GM19372 (cell line): ENCODE measurements at regions not wholly inside any gene's neighbourhood (a gene's known extent, or its start where the extent isn't known, plus 50 kb on each side); places are given as distances from the start of the nearest gene placed in this dataset.

ENCODE experiments used
- ATAC-seq: cut with Tn5 transposase; IDR thresholded peaks from one replicate; pipeline ENCODE4 v1.9.1; 2021; ENCODE audit warnings: mild to moderate bottlenecking, low read depth, moderate library complexity; ENCODE audit not compliant: unreplicated experiment

GRCh38 chr3:43865351-43865750, 174.6 kb downstream of the ABHD5 start:
- no peak for ATAC-seq

GRCh38 chr3:43865887-43866528, 175.3 kb downstream of the ABHD5 start:
- ATAC-seq: no peak

DNA sequence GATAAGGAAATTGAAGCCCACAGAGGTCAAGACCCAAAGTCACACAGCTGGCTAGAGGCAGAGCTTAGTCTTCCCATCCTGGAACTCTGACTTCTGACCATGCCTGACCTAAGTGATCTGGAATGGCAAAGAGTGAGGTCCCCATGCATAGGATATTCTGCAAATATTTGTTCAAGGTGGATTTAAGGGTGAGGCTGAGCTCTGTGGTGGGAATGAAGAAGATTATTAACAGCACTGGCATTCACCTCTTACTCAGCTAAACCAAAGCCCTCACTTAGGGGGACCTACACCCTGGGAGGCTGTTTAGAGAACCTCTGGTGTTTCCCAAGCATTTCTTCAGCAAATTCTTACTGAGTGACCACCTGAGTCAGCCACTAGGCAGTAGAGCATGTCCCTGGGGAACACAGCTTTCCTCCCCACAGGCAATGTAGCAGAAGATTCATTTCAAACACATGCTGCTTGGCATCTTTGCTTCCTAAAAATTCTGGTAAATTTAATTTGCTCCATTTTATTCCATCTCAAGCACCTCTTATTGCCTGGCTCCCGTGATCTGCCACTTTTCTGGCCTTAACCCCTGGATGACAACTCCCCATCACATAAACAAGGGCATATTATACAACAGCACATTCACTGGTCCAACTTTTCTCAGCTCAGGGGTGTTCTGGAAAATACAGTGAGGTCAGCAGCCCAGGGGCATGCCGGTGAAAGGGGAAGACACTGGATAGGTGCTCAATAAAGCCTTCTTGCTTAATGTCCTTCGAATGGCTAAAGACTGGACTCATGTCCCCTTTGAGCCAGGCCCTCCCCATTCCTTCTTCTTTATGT, 176.0 kb downstream of the ABHD5 start:
- ATAC-seq: no peak

GRCh38 chr3:43867436-43868072, 176.8 kb downstream of the ABHD5 start:
- no peak for ATAC-seq

DNA sequence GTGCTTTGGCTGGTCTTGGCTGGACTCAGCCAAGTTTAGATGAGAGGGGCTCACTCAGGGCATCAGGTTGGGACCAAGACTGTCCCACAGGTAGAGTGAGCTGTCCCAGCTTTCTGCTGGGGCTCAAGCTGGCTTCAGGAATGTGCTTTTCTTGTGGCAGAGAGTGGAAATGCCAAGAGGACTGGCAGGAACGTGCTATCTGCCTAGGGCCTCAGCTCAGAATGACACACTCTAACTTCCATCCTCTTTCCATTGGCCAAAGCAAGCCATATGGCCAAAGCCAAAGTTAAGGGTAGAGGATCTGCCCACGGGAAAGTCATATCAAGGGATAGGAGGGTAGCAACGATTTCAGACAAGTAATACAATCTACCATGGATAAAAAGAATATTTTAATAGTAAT, 178.8 kb downstream of the ABHD5 start:
- ATAC-seq: no peak

GRCh38 chr3:43870120-43870519, 179.4 kb downstream of the ABHD5 start:
- ATAC-seq: no peak

- no peak for ATAC-seq
These were observed 180.3 kb downstream of the ABHD5 start for GRCh38 chr3:43870844-43871626.

DNA sequence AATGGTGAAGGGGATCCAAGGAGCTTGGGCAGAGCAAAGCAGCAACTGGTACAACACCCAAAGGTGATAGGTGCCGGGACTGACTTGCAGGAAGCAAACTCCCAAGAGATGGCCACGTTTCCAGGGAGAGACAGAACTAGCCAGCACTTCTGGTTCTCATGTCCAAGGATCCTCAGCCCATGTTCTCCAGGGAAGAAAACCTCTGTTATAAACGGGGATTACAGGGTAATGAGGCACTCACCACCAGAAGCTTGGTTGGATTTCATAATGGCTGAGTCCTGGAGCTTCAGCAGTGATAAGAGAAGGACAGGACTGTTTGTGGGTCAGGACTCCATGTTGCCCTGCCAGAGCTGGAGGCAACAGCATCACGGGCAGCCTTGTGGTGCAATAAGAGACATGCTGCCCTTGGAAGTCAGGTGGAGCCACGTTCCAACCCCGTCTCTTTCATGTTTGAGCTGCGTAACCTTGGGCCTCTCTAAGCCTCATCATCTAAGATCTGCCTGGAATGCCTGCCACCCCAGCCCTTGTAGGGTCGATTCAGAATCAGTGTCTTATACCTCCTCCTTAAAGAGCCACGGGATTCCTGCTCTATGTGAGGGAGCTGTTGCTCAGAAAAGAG, 181.0 kb downstream of the ABHD5 start:
- no peak for ATAC-seq

- ATAC-seq: no peak
These were observed 181.6 kb downstream of the ABHD5 start for GRCh38 chr3:43872301-43872700.

GRCh38 chr3:43872901-43873300, 182.2 kb downstream of the ABHD5 start:
- ATAC-seq: no peak

DNA sequence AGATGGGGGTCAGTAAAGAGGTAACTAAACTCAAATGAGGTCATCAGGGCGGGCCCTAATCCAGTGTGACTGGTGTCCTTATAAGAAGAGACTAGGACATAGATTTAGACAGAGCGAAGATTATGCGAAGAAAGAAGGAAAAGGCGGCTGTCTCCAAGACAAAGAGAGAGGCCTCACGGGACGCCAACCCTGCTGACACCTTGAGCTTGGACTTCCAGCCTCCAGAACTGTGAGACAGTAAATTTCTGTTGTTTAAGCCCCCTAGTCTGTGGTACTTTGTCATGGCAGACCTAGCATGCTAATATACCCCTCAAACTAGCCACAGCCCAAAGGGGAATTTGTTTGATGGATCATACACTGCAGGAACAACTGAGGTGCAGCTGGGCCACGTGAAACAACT, 183.0 kb downstream of the ABHD5 start:
- no peak for ATAC-seq

GRCh38 chr3:43874290-43874689, 183.6 kb downstream of the ABHD5 start:
- no peak for ATAC-seq

- ATAC-seq: no peak
These were observed 184.0 kb downstream of the ABHD5 start for GRCh38 chr3:43874731-43875130.

DNA sequence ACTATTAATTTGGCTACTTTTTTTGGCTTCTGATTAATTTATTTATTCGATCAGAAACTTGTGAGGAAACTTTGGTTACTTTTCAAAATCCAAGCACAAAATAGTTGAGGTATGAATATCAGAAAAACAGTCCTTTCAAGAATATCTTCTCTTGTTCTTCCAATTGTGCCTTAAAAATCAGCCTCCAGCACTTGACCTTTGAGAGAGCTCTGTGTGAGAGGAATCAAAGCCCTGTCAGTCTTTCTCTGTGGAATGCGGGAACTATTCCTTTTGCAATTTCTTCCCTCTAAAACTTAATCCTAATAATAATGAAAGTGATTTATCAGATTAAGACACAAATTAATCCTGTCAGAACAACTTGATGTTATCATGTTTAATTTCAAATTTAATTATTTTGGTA, 185.9 kb downstream of the ABHD5 start:
- ATAC-seq: no peak

- ATAC-seq: no peak
These were observed 188.4 kb downstream of the ABHD5 start for GRCh38 chr3:43879166-43879565.

GRCh38 chr3:43882976-43883680, 192.4 kb downstream of the ABHD5 start:
- no peak for ATAC-seq

DNA sequence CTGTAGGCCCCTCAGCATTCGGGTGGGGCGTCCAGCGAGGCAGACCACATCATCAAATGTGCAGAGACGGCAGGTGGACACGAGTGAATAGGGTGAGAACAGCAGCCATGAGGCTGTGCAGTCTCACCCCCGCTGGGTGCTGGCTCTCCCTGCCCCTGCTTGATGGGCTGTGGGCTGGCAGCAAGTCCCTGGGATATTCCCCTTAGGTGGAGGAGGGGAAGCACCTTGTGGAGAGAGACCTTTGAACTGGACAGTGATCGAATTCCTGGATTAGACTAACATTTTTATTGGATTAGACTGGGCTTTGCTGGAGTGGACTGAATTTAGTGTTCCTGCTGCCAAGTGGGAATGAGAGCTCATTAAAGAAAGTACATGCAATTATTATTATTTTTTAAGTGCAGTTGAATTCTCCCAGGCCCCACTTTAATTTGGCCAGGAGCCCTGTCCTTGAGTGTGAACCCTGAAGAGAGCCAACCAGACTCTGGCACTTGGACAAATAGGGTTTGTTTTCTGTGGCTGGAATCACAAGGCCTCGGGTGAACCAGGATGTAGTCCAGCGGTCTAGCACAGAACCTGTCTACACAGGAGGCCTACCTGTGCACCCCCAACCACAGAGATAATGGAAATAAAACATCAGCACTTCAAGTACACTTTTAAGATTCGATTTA, 193.1 kb downstream of the ABHD5 start:
- no peak for ATAC-seq

GRCh38 chr3:43884581-43884980, 193.8 kb downstream of the ABHD5 start:
- ATAC-seq: no peak

- no peak for ATAC-seq
These were observed 195.3 kb downstream of the ABHD5 start for GRCh38 chr3:43885908-43886618.
